ENCODE measurements at regions not wholly inside any gene's neighbourhood (a gene's known extent, or its start where the extent isn't known, plus 50 kb on each side); places are given as distances from the start of the nearest gene placed in this dataset.

DNA sequence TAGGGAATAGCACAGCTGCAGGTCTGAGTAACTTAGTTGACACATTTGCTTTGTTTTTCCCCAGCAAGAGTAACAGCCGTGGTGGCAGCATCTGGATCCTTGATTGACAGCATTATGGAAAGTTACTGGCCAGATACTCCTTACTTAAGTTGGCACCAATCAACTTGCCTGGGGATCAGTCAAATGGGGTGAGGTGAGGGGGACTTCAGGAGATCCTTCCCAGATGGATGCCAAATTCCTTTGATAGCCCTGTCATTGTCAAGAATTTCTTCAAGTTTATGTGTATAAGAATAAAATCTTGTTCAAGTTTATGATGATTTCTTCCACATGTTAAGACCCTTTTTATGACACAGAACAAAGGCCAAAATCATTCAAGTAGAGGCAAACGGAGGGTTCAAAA is 618.4 kb downstream of the SLC6A15 start:
- Mint-ChIP-seq H3K36me3 (ENCODE audit: low read depth) (no peaks in the 10 kb centered on the region), H3K27ac (no peak overlapping the region), H3K4me1 (ENCODE audit: low read depth) (no peaks in the 10 kb centered on the region), H3K9me3 (peaks cover 13% of the 10 kb centered on the region), H3K27me3 (ENCODE audit: low read depth) (no peaks in the 10 kb centered on the region), H3K4me3 (no peak overlapping the region)
- DNase-seq (ENCODE audit: low spot score) = no peak

DNA sequence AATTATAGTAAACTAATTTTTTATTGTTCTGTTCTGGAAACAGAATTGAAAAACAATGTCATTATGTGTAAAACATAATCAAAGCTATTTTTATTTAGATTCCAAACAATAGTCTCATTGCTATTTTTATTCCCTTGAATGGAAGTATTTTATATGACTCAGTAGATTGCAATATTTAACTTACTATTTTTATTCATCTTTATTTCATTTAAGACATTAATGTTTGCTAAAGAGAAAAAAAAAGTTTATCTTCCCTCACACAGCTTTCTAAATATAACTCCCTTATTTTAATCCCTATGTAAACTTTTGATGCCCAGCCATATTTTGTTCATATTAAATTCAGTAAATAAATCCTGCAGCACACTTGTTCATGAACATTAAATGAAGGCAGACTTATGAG is 622.4 kb downstream of the SLC6A15 start:
- H3K36me3 Mint-ChIP-seq (ENCODE audit: low read depth) = no peaks in the 10 kb centered on the region
- H3K4me3 Mint-ChIP-seq = no peak overlapping the region
- no peak overlapping the region for H3K27ac Mint-ChIP-seq
- H3K4me1 Mint-ChIP-seq (ENCODE audit: low read depth) = no peaks in the 10 kb centered on the region
- H3K9me3 Mint-ChIP-seq = no peaks in the 10 kb centered on the region
- no peaks in the 10 kb centered on the region for H3K27me3 Mint-ChIP-seq (ENCODE audit: low read depth)
- no peak for DNase-seq (ENCODE audit: low spot score)

DNA sequence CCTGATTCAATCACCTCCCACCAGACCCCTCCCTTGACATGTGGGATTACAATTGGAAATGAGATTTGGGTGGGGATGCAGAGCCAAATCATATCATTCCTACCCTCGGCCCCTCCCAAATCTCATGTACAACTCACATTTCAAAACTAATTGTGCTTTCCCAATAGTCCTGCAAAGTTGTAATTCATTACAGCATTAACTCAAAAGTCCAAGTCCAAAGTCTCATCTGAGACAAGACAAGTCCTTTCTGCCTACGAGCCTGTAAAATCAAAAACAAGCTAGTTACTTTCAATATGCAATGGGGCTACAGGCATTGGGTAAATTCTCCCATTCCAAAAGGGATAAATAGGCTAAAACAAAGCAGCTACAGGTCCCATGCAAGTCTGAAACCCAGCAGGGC is 634.6 kb downstream of the SLC6A15 start:
- Mint-ChIP-seq H3K27me3 (ENCODE audit: low read depth) (no peaks in the 10 kb centered on the region), H3K27ac (no peak overlapping the region), H3K9me3 (peaks cover under 1% of the 10 kb centered on the region), H3K4me1 (ENCODE audit: low read depth) (no peaks in the 10 kb centered on the region), H3K4me3 (no peak overlapping the region), H3K36me3 (ENCODE audit: low read depth) (no peaks in the 10 kb centered on the region)
- no peak for DNase-seq (ENCODE audit: low spot score)

DNA sequence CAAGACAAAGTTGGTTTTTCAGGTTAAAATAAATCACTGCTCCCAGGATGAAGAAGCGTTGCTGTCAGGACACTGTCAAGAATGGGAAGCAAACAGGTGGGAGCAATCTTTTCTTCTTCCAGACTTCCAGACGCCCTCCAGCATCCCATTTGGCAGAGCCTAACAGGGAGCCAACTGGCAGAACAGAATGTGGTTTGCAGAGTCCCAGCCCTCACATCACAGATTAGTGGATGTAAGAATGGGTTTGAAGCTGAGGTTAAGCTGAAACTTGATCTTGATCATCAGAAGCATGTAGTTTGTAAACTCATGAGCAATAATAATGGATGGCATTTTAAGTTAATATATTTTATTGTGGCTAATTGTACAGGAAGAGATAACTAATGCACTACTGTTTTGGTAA is 636.4 kb downstream of the SLC6A15 start:
- Mint-ChIP-seq H3K27ac (no peak overlapping the region), H3K4me3 (no peak overlapping the region), H3K27me3 (ENCODE audit: low read depth) (no peaks in the 10 kb centered on the region), H3K9me3 (peaks cover 3% of the 10 kb centered on the region), H3K4me1 (ENCODE audit: low read depth) (no peaks in the 10 kb centered on the region), H3K36me3 (ENCODE audit: low read depth) (no peaks in the 10 kb centered on the region)
- no peak for DNase-seq (ENCODE audit: low spot score)

DNA sequence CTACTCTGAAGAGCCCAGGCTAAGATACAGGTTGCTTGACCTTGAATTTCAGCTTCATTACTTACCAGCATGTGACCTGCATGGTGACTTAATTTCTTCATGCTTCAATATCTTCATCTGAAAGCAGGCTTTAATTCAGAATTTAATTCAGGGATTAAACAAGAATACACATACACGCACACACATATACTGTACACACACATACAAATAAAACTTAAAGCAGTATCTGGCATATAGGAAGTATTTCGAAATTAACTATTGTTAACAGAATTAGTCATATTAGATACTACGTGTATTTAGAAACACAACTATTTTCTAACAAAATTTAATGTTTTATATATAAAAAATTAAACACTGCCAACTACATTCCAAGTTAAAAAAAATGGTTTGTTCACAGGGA is 640.3 kb downstream of the SLC6A15 start:
- H3K4me3 Mint-ChIP-seq = no peak overlapping the region
- no peaks in the 10 kb centered on the region for H3K36me3 Mint-ChIP-seq (ENCODE audit: low read depth)
- no peak overlapping the region for H3K27ac Mint-ChIP-seq
- peaks cover 3% of the 10 kb centered on the region for H3K9me3 Mint-ChIP-seq
- no peaks in the 10 kb centered on the region for H3K27me3 Mint-ChIP-seq (ENCODE audit: low read depth)
- DNase-seq (ENCODE audit: low spot score) = no peak
- H3K4me1 Mint-ChIP-seq (ENCODE audit: low read depth) = no peaks in the 10 kb centered on the region

DNA sequence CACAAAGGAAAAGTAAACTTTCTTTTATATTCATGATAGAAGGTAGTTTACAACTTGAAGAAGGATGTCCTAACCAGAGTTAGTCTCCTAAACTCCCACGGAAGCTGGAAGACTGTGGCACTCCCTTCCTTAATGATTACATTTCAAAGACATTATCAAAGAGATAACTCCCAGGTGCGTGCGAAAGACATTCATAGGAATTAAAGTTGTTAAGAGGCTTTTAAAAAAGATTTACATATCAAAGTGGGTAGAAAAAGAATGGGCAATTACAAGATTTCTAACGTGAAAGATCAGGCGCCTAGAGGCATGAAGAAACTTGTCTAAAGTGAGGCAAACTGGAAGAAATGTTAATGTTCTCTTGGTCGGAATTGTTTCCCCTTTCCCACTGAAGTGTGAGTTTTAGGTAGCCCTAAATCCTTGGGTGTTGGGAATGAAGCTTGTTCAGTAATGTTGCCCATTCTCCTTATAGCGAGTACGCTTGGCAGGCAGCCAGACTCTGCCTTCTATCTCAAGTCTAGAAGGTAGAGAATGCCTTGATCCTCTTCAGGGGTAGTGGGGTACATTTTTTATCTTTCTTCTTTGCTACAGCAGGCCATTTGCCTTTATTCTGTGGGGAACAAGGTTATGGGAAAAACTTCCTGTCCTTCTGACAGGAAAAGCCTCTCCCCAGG is 642.0 kb downstream of the SLC6A15 start:
- Mint-ChIP-seq H3K27ac (no peak overlapping the region), H3K4me3 (no peak overlapping the region), H3K27me3 (ENCODE audit: low read depth) (no peaks in the 10 kb centered on the region), H3K9me3 (peaks cover 3% of the 10 kb centered on the region), H3K36me3 (ENCODE audit: low read depth) (no peaks in the 10 kb centered on the region), H3K4me1 (ENCODE audit: low read depth) (no peaks in the 10 kb centered on the region)
- no peak for DNase-seq (ENCODE audit: low spot score)

DNA sequence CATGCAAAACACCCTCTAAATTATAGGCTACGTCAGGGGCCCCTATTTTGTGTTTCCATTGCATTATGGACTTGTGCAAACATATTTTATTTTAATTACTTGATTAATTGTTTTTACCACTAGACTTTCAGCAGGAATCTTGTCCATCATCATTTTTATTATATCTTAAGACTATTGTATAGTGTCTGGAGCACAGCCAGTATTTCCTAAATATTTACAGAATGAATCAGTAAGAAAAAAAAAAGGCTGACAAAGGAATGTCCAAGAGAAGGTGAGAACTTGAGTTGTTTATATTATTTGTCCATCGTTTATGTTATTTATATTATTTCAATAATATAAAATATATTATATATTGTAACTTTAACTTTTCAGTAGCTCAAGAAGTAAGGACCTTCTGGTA is 664.7 kb downstream of the SLC6A15 start:
- H3K27ac Mint-ChIP-seq = no peak overlapping the region
- no peaks in the 10 kb centered on the region for H3K36me3 Mint-ChIP-seq (ENCODE audit: low read depth)
- no peak overlapping the region for H3K4me3 Mint-ChIP-seq
- DNase-seq (ENCODE audit: low spot score) = no peak
- no peaks in the 10 kb centered on the region for H3K27me3 Mint-ChIP-seq (ENCODE audit: low read depth)
- H3K9me3 Mint-ChIP-seq = peaks cover 7% of the 10 kb centered on the region
- H3K4me1 Mint-ChIP-seq (ENCODE audit: low read depth) = no peaks in the 10 kb centered on the region

DNA sequence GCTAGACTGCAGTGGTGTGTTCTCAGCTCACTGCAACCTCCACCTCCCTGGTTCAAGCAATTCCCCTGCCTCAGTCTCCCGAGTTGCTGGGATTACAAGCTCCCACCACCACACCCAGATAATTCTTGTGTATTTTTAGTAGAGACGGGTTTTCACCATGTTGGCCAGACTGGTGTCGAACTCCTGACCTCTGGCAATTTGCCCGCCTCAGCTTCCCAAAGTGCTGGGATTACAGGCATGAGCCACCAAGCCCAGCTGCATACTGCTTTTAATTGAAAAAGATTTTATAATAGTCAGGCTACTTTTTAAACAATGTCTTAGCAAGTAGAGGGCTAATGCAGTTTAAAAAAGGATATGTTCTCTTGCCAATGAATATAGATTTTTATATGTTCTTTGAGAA is 668.9 kb downstream of the SLC6A15 start:
- no peak overlapping the region for H3K4me3 Mint-ChIP-seq
- no peak for DNase-seq (ENCODE audit: low spot score)
- no peaks in the 10 kb centered on the region for H3K27me3 Mint-ChIP-seq (ENCODE audit: low read depth)
- H3K9me3 Mint-ChIP-seq = peaks cover 7% of the 10 kb centered on the region
- H3K4me1 Mint-ChIP-seq (ENCODE audit: low read depth) = no peaks in the 10 kb centered on the region
- no peaks in the 10 kb centered on the region for H3K36me3 Mint-ChIP-seq (ENCODE audit: low read depth)
- H3K27ac Mint-ChIP-seq = no peak overlapping the region

DNA sequence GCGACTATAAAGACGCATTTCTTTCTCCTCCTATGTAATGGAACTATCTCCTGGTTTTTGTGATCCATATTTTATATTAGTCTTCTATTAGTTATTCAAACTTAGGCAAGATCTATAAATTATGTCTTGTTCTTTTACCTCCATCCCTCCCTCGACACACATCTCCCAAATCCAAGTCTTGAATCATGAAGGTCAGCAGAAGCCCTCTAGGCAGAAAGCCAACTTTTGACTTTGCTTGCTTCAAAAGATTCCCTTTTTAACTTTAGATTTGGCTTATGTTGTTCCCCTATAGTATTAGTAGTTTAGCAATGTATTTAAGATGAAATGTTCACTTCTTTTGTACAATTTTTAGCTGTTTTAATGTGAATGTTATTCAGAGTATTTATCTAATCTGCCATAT is 689.8 kb downstream of the SLC6A15 start:
- H3K4me1 Mint-ChIP-seq (ENCODE audit: low read depth) = no peaks in the 10 kb centered on the region

DNA sequence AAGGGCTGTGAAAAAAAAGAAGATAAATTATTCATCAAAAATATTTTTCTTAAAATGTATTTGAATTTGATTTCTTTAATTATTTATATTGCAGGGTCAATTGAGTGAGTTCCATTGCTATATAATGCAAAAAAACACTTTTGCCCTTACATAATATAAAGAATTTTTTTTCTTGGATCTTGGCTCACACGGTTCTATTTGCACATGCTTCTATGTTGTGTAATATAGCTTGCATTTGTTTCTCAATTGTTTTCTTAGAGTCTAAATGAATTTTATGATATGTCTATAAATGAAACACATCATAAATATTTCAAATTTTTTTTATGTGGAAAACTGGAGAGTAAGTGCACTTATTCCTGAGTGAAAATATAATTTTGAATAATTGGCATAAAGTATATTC is 694.2 kb downstream of the SLC6A15 start:
- H3K27me3 Mint-ChIP-seq (ENCODE audit: low read depth) = no peaks in the 10 kb centered on the region
- DNase-seq (ENCODE audit: low spot score) = no peak
- H3K9me3 Mint-ChIP-seq = no peaks in the 10 kb centered on the region
- no peak overlapping the region for H3K4me3 Mint-ChIP-seq
- H3K36me3 Mint-ChIP-seq (ENCODE audit: low read depth) = no peaks in the 10 kb centered on the region
- H3K4me1 Mint-ChIP-seq (ENCODE audit: low read depth) = no peaks in the 10 kb centered on the region
- no peak overlapping the region for H3K27ac Mint-ChIP-seq

More for the DNA sequence above, 689.8 kb downstream of the SLC6A15 start:
- H3K9me3 Mint-ChIP-seq = no peaks in the 10 kb centered on the region
- no peaks in the 10 kb centered on the region for H3K27me3 Mint-ChIP-seq (ENCODE audit: low read depth)
- DNase-seq (ENCODE audit: low spot score) = no peak
- H3K36me3 Mint-ChIP-seq (ENCODE audit: low read depth) = no peaks in the 10 kb centered on the region
- H3K4me3 Mint-ChIP-seq = no peak overlapping the region
- no peak overlapping the region for H3K27ac Mint-ChIP-seq

DNA sequence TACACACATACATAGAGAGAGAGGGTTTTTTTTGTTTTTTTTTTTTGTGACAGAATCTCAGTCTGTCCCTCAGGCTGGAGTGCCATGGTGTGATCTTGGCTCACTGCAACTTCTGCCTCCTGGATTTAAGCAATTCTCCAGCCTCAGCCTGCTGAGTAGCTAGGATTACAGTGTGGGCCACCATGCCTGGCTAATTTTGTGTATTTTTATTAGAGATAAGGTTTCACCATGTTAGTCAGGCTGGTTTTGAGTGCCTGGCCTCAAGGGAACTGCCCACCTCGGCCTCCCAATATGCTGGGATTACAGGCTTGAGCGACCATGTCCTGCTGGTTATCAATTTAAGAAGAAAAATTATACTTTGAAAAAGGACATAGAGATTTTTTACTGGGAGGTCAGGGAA is 710.6 kb downstream of the SLC6A15 start:
- Mint-ChIP-seq H3K4me1 (ENCODE audit: low read depth) (no peaks in the 10 kb centered on the region), H3K27ac (no peak overlapping the region), H3K4me3 (no peak overlapping the region), H3K9me3 (peaks cover 7% of the 10 kb centered on the region), H3K36me3 (ENCODE audit: low read depth) (no peaks in the 10 kb centered on the region), H3K27me3 (ENCODE audit: low read depth) (no peaks in the 10 kb centered on the region)
- DNase-seq (ENCODE audit: low spot score) = no peak

DNA sequence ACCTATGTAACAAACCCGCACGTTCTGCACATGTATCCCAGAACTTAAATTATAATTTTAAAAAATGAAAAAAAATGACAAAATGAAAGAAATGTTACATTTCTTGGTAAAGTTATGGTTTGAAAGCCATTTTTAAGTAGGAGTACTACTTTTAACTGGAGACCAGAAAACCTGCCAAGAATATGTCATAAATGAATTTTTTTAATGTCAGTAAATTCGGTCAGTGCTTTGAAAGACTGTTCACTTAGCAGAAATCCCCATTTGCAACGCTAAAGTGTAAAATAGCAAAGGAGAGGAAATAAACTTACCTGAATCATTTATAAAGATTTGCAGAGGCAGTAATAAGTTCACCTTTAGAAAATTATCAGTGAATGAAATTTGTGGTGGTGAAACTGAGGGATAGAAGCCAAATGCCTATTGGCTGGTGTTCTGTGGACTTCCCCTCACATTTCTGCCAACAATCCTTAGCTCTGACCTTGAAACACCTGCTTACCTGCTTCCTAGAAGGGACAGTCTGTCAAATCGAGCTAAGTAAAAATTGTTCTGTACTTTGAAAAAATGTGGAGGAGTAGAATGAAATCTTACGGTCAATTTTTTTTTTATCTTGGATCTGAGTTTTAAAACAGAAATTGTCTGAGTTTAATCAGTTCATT is 714.2 kb downstream of the SLC6A15 start:
- no peaks in the 10 kb centered on the region for H3K36me3 Mint-ChIP-seq (ENCODE audit: low read depth)
- H3K27me3 Mint-ChIP-seq (ENCODE audit: low read depth) = no peaks in the 10 kb centered on the region

DNA sequence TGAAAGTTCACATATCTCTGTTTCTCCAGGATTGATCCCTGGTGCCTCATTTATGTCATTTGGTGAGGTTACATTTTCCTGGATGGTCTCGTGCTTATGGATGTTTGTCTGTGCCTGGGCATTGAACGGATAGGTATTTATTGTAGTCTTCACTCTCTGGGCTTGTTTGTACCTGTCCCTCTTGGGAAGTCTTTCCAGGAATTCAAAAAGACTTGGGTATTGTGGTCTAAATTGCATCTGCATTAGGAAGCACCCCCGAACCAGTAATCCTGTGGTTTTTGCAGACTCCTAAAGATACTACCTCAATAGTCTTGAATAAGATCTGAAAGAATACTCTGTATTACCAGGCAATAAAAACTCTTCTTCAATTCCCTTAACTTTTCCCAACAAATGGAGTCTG is 720.8 kb downstream of the SLC6A15 start:
- Mint-ChIP-seq H3K9me3 (peaks cover 25% of the 10 kb centered on the region), H3K36me3 (ENCODE audit: low read depth) (no peaks in the 10 kb centered on the region), H3K4me1 (ENCODE audit: low read depth) (no peaks in the 10 kb centered on the region), H3K27me3 (ENCODE audit: low read depth) (no peaks in the 10 kb centered on the region), H3K27ac (no peak overlapping the region), H3K4me3 (no peak overlapping the region)
- DNase-seq (ENCODE audit: low spot score) = no peak

More for the DNA sequence above, 714.2 kb downstream of the SLC6A15 start:
- Mint-ChIP-seq H3K27ac (no peak overlapping the region), H3K4me3 (no peak overlapping the region), H3K4me1 (ENCODE audit: low read depth) (no peaks in the 10 kb centered on the region), H3K9me3 (peaks cover 24% of the 10 kb centered on the region)
- no peak for DNase-seq (ENCODE audit: low spot score)

DNA sequence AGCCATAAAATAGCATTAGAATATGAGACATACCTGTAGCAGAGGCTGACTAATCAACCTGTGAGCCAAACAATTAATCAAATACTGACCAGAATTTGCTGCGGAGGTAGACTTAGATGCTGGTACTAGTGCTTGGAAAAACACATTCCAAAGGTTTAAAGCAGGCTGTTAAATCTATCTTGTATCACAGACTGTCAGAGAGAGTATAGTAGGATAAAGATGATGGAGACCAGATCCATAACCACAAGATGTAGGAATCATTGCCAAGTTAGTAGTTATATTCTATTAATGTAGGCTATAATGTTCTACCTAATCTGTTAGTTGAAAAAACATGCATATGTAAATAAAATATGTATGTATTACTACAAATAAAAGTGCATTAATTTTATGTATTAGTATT is 726.2 kb downstream of the SLC6A15 start:
- Mint-ChIP-seq H3K4me1 (ENCODE audit: low read depth) (no peaks in the 10 kb centered on the region), H3K9me3 (peaks cover 10% of the 10 kb centered on the region), H3K36me3 (ENCODE audit: low read depth) (no peaks in the 10 kb centered on the region)

DNA sequence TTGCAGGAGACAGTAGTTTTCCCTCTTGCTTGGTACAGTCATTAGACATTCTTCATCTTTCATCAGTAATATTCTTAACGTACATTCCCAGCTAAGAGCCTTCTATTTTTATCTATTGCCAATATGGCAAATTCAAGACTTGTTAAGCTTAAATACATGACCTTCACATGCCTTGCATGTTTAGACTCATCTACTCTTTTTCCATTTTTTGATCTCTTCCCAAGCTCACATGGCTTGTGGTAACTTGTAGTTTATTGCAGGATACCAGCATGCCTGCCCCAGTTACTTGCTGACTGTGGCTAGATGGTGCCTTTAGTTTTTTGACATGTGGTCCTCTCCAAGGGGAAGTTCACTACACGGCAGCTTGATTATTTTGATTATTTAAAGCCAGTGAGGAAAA is 729.0 kb downstream of the SLC6A15 start:
- Mint-ChIP-seq H3K36me3 (ENCODE audit: low read depth) (no peaks in the 10 kb centered on the region), H3K9me3 (peaks cover 5% of the 10 kb centered on the region), H3K27ac (no peak overlapping the region), H3K27me3 (ENCODE audit: low read depth) (no peaks in the 10 kb centered on the region), H3K4me3 (no peak overlapping the region), H3K4me1 (ENCODE audit: low read depth) (no peaks in the 10 kb centered on the region)
- no peak for DNase-seq (ENCODE audit: low spot score)

More for the DNA sequence above, 726.2 kb downstream of the SLC6A15 start:
- no peak for DNase-seq (ENCODE audit: low spot score)
- H3K27ac Mint-ChIP-seq = no peak overlapping the region
- H3K4me3 Mint-ChIP-seq = no peak overlapping the region
- no peaks in the 10 kb centered on the region for H3K27me3 Mint-ChIP-seq (ENCODE audit: low read depth)
